ENCODE measurements at regions not wholly inside any gene's neighbourhood (a gene's known extent, or its start where the extent isn't known, plus 50 kb on each side); places are given as distances from the start of the nearest gene placed in this dataset.

- DNase-seq (ENCODE audit: low spot score), result no peak
These were observed 524.4 kb downstream of the PTPRC start for GRCh38 chr1:199163267-199163666.

- no peak for DNase-seq (ENCODE audit: low spot score)
These were observed 524.8 kb downstream of the PTPRC start for GRCh38 chr1:199163670-199164069.

GRCh38 chr1:199167460-199167859 lies 528.6 kb downstream of the PTPRC start:
- no peak for DNase-seq (ENCODE audit: low spot score)

- DNase-seq (ENCODE audit: low spot score), result no peak
These were observed 530.2 kb downstream of the PTPRC start for GRCh38 chr1:199168888-199169585.

GRCh38 chr1:199170711-199171110 lies 531.9 kb downstream of the PTPRC start:
- DNase-seq (ENCODE audit: low spot score), result no peak

- DNase-seq (ENCODE audit: low spot score), result no peak
These were observed 533.6 kb downstream of the PTPRC start for GRCh38 chr1:199172171-199173124.

GRCh38 chr1:199173356-199173755 lies 534.5 kb downstream of the PTPRC start:
- no peak for DNase-seq (ENCODE audit: low spot score)

- no peak for DNase-seq (ENCODE audit: low spot score)
These were observed 535.5 kb downstream of the PTPRC start for GRCh38 chr1:199174336-199174735.

- no peak for DNase-seq (ENCODE audit: low spot score)
These were observed 537.9 kb downstream of the PTPRC start for GRCh38 chr1:199176713-199177112.

- no peak for DNase-seq (ENCODE audit: low spot score)
These were observed 538.4 kb downstream of the PTPRC start for GRCh38 chr1:199177241-199177640.

GRCh38 chr1:199178646-199179045 lies 539.8 kb downstream of the PTPRC start:
- DNase-seq (ENCODE audit: low spot score), result no peak

- no peak for DNase-seq (ENCODE audit: low spot score)
These were observed 543.5 kb downstream of the PTPRC start for GRCh38 chr1:199182186-199182843.

- no peak for DNase-seq (ENCODE audit: low spot score)
These were observed 545.3 kb downstream of the PTPRC start for GRCh38 chr1:199184180-199184579.

GRCh38 chr1:199194862-199195261 lies 556.0 kb downstream of the PTPRC start:
- no peak for DNase-seq (ENCODE audit: low spot score)

- no peak for DNase-seq (ENCODE audit: low spot score)
These were observed 558.9 kb downstream of the PTPRC start for GRCh38 chr1:199197695-199198094.

GRCh38 chr1:199202331-199202730 lies 563.5 kb downstream of the PTPRC start:
- DNase-seq (ENCODE audit: low spot score), result peak; percentile 10

- DNase-seq (ENCODE audit: low spot score), result no peak
These were observed 565.4 kb downstream of the PTPRC start for GRCh38 chr1:199204231-199204630.

GRCh38 chr1:199205740-199206441 lies 567.1 kb downstream of the PTPRC start:
- peak; percentile 55 for DNase-seq (ENCODE audit: low spot score)

- DNase-seq (ENCODE audit: low spot score), result no peak
These were observed 570.0 kb downstream of the PTPRC start for GRCh38 chr1:199208847-199209246.

GRCh38 chr1:199218065-199218464 lies 579.2 kb downstream of the PTPRC start:
- no peak for DNase-seq (ENCODE audit: low spot score)

- no peak for DNase-seq (ENCODE audit: low spot score)
These were observed 579.7 kb downstream of the PTPRC start for GRCh38 chr1:199218533-199218932.

- DNase-seq (ENCODE audit: low spot score), result no peak
These were observed 581.2 kb downstream of the PTPRC start for GRCh38 chr1:199220031-199220430.

Measured in kidney capillary endothelial cell (primary cell).